Suppressor macrophage treated with lipopolysaccharide for 1 hour (primary cell): ENCODE measurements at regions not wholly inside any gene's neighbourhood (a gene's known extent, or its start where the extent isn't known, plus 50 kb on each side); places are given as distances from the start of the nearest gene placed in this dataset.
"Not testable (repeated sequence)": the region's sequence is repeated elsewhere in the genome, so short reads cannot be mapped to it uniquely, and the experiment has no call there.

ENCODE experiments used
- DNase-seq, 3 donors: peaks; one replicate each; pipeline ENCODE4 v3.0.0-alpha.2; 2020 to 2022

GRCh38 chr6:6483168-6483567 is 105.4 kb upstream of the LY86 start:
- no peak for DNase-seq

DNA sequence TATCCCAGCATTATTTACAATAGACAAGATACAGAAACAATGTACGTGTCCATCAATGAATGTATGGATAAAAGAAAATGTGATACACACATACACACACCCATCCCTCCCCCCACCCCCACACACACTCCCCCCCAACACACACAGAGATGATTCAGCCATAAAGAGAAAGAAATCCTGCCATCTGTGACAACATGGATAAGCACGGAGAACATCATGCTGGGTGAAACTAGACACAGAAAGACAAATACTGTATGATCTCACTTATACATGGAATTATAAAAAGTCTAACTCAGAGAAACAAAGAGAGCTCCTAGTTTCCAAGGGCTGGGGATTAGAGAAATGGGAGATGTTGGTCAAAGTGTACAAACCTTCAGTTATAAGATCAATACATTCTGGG is 104.8 kb upstream of the LY86 start:
- DNase-seq = no peak

DNA sequence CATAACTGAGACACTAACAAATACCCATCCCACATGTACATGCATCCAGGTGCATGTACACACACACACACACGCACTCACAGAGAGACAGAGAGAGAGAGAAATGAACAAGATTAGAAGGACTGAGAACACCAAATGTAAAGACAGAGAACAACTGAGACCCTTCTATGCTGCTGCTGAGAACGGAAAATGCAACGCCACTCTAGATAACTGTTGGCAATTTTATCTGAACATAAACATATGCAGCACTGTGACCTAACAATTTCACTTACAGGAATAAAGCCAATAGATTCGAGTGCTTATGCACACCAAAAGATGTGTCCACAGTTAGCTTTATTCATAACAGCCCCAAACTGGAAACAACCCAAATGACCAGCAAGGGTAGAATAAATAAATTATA is 103.8 kb upstream of the LY86 start:
- no peak for DNase-seq

DNA sequence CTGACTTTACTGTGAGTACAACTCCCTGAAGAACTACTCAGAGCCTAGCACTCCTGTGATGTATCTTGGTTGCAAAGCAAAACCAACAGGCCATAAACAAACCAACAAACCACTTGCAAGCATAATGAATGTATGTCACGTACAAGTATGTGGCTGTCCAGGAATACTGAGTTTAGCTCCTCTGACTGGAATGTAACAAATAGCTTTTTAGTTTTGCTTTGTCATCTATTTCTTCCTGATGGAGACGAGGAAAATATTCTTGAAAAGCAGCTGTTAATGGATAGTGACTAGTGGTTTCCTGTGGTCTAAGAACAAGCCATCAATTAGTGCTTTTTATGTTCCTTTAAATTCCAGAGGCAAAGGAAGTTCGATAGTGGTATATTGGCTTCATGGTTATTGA is 101.9 kb upstream of the LY86 start:
- DNase-seq = no peak

- no peak for DNase-seq
These were observed 96.8 kb upstream of the LY86 start for GRCh38 chr6:6491761-6492160.

GRCh38 chr6:6492675-6493074 is 95.8 kb upstream of the LY86 start:
- no peak for DNase-seq

DNA sequence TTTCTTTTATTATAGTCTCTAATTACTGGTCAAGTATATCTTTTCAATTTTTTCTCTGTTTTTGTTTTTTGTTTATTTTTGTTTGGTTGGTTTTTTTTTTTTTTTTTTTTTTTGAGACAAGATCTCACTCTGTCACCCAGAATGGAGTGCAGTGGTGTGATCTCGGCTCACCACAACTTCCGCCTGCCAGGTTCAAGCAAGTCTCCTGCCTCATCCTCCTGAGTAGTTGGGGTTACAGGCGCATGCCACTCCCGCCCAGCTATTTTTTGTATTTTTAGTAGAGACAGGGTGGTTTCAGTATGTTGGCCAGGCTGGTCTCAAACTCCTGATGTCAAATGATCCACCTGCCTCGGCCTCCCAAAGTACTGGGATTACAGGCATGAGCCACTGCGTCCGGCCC is 94.4 kb upstream of the LY86 start:
- not testable (repeated sequence) for DNase-seq

DNA sequence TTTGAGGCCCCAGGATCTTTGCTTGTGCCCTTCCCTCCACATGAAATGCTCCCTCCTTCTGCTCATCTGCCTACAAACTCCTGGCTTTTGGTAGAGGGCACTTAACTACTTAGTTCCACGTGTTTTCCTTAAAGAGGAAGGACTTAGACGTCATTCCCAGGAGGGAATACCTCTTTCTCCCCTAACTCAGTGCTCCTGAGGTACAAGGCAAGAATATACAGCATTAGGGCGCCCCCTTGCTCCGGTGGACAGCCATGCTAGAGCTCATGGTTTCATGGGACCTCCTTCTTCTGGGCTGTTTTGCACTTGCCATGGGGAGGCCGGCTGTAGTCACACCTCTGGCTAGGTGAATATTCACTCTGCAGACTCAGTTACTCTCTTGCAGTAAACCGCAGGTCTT is 93.8 kb upstream of the LY86 start:
- peak; percentile 71 to 85 (median 74) for DNase-seq

DNA sequence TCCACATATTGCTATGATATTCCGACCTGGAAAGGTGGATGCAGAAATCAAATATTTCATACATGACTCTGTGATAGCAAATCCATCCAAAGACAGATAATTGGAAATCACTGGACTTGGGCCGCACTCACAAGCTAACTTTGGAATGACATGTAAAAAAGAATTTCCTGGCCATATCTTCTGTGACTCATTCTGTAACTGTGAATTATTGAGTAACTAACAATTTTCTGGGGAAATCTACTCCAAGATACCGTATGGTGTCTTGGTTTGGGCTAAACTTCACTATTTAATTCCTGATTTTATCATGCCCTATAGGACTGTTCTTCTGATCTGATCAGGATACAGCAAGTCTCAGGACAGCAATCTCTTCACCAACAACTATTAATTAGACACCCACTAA is 92.7 kb upstream of the LY86 start:
- DNase-seq = peak; percentile 36 to 75 (median 75)

DNA sequence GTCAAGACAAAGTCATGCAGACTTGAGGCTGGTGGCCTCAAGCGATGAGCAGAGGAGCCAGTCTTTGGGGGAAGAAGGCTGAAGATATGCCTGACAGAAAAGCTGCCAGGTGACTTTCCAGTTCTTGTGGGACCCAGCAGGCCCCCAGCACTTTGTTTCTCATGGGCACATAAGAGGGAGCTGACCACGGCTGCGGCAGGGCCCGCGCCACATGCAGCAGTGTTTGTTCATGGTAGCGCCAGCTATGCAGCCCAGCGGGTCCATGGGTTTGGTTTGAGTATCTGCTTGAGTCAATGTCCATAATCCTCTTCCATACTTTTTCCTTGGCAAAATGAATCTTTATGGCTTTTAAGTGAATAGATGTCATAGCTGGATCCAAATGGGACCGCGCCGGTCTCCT is 91.0 kb upstream of the LY86 start:
- DNase-seq = no peak

- DNase-seq = no peak
These were observed 90.5 kb upstream of the LY86 start for GRCh38 chr6:6497976-6498375.

DNA sequence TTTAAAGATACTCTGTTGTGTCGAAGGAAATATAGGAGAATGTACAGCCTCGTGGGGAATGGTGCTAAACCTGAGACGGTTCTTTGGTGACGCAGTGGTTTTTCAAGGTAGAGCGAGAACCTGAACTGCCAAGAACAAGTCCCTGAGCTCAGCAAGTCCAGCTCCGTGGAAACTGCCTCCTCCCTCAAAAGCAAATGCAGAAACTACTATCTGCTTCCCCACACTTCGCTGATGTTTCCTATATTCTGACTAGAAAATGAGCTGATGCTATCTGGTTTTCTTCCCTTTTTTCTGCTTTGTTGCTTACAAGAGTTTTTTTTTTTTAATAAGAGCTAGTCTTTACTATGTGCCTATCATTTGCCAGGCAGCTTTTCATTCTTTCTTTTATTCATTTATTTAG is 85.3 kb upstream of the LY86 start:
- peak; percentile 47 to 62 (median 60) for DNase-seq

- DNase-seq = no peak
These were observed 83.4 kb upstream of the LY86 start for GRCh38 chr6:6505111-6505510.

- peak; percentile 42 to 79 (median 78) for DNase-seq
These were observed 79.9 kb upstream of the LY86 start for GRCh38 chr6:6508643-6509042.

DNA sequence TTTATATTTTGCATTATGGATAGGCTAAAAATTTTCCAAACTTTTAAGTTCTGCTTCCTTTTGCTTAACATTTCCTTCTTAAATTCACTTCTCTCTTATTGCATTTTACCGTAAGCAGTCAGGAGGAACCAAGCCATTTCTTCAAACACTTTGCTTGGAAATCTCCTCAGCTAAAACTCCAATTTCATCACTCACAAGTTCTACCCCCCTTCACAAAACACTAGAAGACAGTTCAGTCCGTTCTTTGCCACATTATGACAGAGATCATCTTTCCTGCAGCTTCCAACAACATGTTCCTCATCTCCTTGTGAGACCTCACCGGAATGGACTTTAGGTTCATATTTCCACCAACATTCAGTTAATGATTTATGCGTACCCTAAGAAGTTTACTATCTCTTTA is 79.2 kb upstream of the LY86 start:
- DNase-seq = peak; percentile 39 to 73 (median 53)

GRCh38 chr6:6512711-6513110 is 75.8 kb upstream of the LY86 start:
- no peak for DNase-seq

- DNase-seq = peak in 2 of 3 donors; percentile 31 to 68
These were observed 72.6 kb upstream of the LY86 start for GRCh38 chr6:6515691-6516607.

DNA sequence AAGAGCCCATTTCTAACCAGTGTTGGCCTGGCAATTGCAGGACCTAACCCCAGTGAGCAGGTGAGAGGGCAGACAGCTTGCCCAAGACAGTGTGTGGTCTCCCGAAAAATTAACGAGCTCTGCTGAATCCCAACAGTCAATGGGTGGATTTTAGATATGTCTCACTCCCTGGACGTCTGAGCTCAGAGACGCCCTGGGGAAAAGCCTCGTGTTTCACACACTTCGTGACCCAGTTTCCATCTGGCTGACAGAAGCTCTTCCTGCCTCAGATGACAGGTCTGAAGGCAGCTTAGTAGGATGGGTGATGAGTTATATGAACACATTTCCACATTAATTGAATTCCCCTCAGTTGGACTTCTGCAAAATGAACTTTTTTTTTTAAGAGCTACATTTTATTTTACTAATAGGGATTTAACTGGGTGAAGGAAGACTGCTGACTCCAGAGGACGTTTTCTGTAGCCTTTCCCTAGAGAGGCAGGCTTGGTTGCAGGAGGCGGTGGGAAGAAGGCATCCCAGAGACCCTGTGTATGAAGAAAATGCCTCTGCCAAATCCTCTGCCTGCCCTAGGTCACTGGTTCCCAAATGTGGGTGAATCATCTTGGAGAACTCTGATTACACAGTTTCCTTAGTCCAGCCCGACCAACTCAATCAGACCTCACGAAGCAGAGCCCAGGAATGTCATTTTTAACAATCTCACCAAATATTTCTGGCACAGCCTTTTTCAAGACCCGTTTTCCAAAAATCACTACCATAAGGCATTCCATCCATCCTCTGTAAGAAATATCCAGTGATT is 71.7 kb upstream of the LY86 start:
- peak; percentile 74 to 86 (median 75) for DNase-seq

DNA sequence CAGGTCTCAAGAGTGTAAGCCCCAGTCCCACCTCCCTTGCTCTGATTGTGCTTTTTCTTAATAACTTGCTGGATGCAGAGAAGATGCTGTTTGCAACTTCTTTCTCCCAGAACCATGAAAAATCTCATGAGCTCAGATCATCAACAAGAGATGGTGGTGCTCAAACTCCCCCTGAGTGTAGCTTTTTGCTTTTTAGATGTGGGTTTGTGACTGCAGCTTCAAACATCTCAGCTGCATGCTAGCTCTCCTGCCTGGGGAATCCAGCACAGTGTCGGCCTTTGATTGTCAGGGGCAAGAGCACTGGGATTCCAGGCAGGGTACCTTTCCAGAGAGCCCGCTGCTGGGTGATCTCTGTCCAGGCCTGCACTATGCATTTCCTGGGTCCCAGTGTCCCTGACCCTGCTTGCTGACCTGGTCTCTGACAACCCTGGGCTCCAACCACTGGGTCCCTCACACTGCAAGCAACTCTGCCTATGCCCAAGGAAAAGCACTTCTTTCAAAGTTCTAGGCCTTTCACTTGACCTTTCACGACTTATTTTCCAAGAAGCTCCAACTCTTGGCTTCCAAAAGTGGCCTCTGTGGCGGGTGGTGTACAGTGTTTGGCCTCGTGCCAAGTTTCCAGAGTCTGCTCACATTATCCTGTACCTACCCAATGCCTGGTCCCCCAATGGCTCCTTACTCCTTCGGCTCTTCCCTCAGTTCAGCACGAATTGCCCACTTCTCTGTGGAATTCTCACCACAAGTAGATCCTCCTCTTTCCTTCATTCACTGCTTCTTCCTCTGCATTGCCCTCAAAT is 69.7 kb upstream of the LY86 start:
- DNase-seq = no peak

DNA sequence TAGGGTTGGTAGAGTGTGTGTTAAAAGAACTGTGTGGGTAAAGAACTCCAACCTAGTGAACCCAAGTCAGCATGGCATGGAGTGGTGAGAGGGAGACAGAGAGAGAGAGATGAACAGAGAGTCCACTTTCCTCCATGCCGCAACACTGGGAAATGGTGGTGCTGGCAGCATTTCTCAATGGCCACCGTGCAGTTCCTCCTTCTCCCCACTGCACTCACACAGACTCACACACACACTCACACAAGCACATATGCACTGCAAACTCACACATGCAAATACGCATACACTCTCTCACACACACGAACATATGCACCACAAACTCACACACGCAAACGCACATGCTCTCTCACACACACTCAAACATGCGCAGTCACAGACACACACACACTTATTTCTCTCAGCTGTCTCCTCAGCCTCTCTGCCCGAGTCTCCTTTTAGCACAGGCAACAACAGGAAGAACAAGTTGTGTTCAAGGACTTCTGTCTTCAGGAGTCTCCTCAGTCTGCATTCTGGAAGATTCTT is 66.5 kb upstream of the LY86 start:
- no peak for DNase-seq

- DNase-seq = no peak
These were observed 65.8 kb upstream of the LY86 start for GRCh38 chr6:6522709-6523108.

GRCh38 chr6:6524951-6525350 is 63.6 kb upstream of the LY86 start:
- no peak for DNase-seq

DNA sequence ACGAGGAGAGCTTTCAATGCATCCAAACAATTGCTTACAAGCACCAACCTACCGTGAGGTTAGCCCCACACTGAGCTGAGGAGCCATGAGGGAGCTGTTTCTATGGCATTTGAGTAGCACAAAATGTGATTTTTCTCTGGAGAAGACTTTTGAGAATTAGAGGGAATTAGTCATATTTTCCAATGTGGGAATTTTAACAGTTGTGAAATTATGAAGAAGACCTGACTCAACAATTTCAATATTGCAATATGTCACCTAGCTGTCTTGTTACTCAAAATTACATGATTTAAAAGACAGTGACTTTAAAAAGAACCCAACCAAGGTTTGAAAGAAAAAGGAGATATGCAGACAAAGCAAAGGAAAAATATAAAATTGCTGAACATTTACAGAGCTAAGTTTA is 62.6 kb upstream of the LY86 start:
- peak in 2 of 3 donors; percentile 50 to 68 for DNase-seq
